Gastroesophageal sphincter (tissue), 3 donors: ENCODE measurements at regions not wholly inside any gene's neighbourhood (a gene's known extent, or its start where the extent isn't known, plus 50 kb on each side); places are given as distances from the start of the nearest gene placed in this dataset.

Experiments
- CTCF ChIP-seq, 4 experiments: fragments of 200-600 bp in 2 of 4; fragments of 450-650 bp in 2 of 4; sonication (generic) in 1 of 4; IDR thresholded peaks; one replicate each; pipeline ENCODE4 v1.5.1; 2017 to 2019; ENCODE audit warnings: antibody characterized with exemption in 4 of 4, mild to moderate bottlenecking in 2 of 4, moderate library complexity in 2 of 4
- EP300 ChIP-seq: sonication (generic); formaldehyde crosslinking; IDR thresholded peaks from one replicate; pipeline ENCODE4 v1.6.1; 2017; ENCODE audit warnings: antibody characterized with exemption, mild to moderate bottlenecking
- POLR2A ChIP-seq, 2 donors: fragments of 450-650 bp; IDR thresholded peaks; one replicate each; pipeline ENCODE4 v1.6.1; 2017; ENCODE audit warnings: antibody characterized with exemption in 2 of 2, mild to moderate bottlenecking in 2 of 2, moderate library complexity in 1 of 2

GRCh38 chr14:81859046-81859445, 325.4 kb upstream of the SEL1L start:
- TF ChIP-seq CTCF (IDR thresholded peaks at IDR 0.05), result no peak
- TF ChIP-seq EP300, result no peak
- no peak for TF ChIP-seq POLR2A (IDR thresholded peaks at IDR 0.05)
